A673 (cell line): ENCODE measurements at regions not wholly inside any gene's neighbourhood (a gene's known extent, or its start where the extent isn't known, plus 50 kb on each side); places are given as distances from the start of the nearest gene placed in this dataset.

Experiments
- CTCF ChIP-seq: fragments of 300-800, 200-600 bp; sonication (generic); conservative IDR thresholded peaks from 2 replicates; pipeline ENCODE4 v1.5.1; 2017; ENCODE audit warnings: low read depth, mild to moderate bottlenecking, antibody characterized with exemption, low read length, moderate library complexity, mixed read lengths
- EZH2 ChIP-seq: fragments of 200-600 bp; sonication (generic); IDR thresholded peaks from 2 replicates; pipeline ENCODE4 v1.6.1; 2017; ENCODE audit warnings: borderline replicate concordance, low read depth, mild to moderate bottlenecking, mixed read lengths, antibody characterized with exemption, low read length; ENCODE audit not compliant: poor library complexity, severe bottlenecking

GRCh38 chr4:138828926-138829325 lies 186.7 kb upstream of the NOCT start:
- TF ChIP-seq CTCF (no peak), EZH2 (no peak)
